ENCODE measurements at regions not wholly inside any gene's neighbourhood (a gene's known extent, or its start where the extent isn't known, plus 50 kb on each side); places are given as distances from the start of the nearest gene placed in this dataset.

- DNase-seq (ENCODE audit: low spot score): no peak
Observed at GRCh38 chr10:78616125-78616695, 452.6 kb upstream of the ZMIZ1 start.

- no peak for DNase-seq (ENCODE audit: low spot score)
Observed at GRCh38 chr10:78617115-78617514, 451.7 kb upstream of the ZMIZ1 start.

- no peak for DNase-seq (ENCODE audit: low spot score)
Observed at GRCh38 chr10:78617631-78618030, 451.1 kb upstream of the ZMIZ1 start.

DNA sequence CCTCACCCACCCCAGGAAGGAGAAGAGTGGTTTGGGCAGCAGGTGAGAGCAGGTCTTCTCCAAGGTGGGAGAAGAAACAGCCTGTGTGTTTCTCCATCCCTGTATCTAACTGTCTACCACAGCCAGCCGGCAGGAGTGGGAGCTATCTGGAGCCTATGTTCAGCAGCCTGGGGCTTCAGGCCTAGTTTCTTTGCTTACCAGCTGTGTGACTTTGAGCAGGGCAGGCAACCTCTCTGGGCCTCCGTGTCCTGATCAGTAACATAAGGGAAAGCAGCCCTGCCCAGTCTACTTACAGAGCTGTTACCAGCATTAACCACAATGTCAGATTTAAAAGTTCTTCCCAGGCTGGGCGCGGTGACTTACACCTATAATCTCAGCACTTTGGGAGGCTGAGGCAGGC lies 450.7 kb upstream of the ZMIZ1 start:
- no peak for DNase-seq (ENCODE audit: low spot score)

DNA sequence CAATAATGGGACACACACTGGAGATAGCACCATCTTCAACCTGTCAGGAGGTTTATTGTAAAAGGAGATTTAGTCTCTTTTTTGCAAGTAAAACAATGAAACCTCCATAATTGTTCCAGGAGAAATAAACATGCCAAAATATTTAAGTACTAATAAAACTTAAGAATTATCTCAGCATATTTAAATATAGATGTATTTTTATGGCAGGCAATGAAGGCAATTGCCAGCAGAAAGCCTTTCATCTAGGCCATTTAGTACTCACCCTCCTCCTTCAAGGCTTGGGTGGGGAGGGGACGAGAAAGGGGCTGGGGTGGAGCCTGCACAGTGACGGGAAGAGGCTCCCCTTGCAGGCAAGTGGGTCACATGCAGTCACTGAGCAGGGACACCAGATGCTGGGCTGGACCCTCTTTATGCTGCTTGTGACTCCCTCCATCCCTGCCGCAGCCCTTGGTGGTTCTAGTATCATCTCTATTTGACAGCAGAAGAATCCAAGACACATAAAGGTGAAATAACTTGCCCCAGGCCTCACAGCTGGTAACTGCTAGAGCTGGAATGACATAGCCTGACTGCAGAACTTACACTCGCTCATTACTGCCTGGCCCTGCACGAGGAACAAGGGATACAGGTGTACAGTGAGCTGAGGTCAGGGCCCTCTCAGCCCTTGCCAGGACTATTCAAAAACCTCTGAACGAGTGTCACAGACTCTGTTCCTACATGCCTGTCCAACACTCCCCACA lies 449.5 kb upstream of the ZMIZ1 start:
- no peak for DNase-seq (ENCODE audit: low spot score)

- DNase-seq (ENCODE audit: low spot score): no peak
Observed at GRCh38 chr10:78619896-78620295, 448.9 kb upstream of the ZMIZ1 start.

DNA sequence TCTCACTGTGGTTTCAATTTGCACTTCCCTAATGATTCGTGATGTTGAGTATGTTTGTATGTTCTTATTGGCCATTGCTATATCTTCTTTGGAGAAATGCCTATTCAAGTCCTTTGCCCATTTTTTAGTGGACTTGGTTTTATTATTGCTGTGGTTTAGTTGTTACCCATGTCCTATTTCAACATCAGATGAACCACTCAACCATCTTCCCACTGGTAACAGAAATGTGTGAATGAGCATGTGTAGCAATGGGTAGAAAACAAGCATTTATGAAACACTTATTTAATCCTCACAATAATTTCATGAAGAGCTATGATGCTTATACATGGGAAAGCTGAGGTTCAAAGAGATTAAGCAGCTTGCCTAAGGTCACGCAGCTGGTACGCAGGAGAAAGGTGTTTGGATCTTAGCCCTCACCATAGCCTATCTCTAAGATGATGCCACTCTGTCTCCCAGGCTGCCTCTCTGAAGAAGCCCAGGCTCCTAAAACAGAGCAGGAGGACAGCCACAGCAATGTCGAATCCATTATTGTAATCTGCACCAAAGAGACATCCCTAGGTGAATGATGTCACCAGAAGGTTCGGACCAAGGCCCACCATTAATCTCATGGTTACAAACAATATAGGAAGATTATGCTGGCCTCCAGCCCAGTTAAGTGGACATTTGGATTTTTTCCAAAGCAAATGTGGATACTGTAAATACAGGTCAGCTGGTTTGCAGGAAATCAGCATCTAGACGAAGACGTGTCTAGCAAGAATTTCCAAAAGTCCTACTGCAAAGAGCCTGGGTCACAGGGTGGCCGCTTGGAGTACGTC lies 447.6 kb upstream of the ZMIZ1 start:
- DNase-seq (ENCODE audit: low spot score): no peak

DNA sequence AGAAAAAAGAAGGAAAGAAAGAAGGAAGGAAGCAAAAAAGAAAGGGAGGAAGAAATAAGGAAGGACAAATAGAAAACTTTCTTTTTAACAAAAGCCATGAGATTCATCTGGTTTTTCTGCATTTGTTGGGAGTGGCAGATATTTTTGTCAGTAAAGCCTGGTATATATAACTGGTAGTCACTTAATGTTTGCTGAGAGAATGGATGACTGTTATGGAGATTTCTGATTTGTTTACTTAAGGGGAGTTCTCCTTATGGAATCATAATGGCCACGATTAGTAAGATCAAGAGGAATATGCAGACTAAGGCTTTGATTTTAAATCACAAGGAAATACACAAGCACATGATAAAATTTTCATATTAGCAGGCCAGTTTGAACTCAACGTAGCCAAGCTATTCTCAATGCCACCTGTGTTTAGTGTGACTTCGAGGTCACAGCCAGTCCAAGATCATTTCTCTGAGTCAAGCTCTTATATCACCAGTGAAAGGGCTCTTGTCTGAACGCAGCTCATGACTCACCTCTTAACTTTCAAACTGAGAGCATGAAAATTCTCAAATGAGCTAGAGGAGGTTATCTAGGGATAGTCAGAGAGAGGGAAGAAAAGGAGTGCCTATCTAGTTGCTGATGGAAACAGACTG lies 445.1 kb upstream of the ZMIZ1 start:
- DNase-seq (ENCODE audit: low spot score): peak; percentile 91

DNA sequence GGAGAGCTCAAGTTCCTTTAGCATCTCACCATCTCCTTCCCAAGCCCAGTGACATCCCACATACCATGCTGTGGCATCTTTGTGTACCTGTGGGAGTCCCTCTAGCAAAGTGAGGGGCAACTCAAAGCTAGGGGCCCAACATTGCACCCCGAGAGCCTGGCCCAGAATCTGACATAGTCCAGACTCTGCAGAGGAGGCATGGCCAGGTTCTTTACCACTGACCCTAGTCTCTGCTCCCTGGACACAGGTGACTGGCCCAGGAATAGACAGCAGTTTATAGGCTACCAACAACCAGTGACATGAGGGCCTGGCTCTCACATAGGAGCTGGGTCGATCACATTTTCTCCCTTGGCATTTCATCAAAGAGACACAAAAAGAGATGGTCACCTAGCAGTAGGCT lies 444.0 kb upstream of the ZMIZ1 start:
- DNase-seq (ENCODE audit: low spot score): no peak

DNA sequence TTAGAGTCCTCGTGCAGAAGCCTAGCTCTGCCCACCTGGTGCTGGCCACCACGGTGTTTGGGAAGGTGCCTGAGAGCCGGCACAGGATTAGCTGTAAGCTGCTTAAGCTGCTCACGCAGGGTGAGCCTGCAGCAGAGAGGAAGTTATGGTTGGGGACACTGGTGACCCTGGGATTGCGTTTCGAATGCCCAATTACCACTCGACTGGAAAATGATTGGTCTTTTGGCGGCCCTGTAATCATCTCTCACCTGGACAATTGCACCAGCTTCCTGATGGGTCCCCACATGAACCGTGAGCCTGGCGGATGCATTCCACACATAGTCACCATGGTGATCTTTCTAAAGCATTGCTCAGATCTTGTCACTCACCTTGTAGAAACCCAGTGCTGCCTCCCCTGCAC lies 442.3 kb upstream of the ZMIZ1 start:
- no peak for DNase-seq (ENCODE audit: low spot score)

DNA sequence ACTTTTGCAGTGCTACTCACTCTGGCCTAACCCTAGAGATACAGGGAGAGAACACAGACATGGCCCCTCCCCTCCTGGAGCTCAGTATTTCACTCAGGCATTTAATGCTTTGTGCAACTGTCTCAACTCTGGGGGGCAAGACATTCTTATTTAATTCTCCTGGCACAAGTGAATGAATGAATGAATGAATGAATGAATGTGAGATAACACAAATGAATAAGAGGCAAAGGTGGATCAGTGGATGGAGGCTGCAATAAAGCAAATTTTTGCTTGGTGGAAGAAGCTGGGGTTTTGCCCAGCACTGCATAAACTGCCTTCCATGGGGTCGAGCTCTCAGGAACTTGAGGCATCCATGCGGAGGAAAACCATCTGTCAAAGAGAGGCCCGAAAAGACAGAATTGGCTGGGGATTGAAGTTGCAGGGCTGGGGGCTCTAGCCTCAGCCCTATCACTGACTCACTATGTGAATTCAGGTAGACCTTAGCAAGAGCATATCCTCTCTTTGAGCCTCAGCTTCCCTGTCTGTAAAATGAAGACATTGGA lies 441.4 kb upstream of the ZMIZ1 start:
- DNase-seq (ENCODE audit: low spot score): no peak

DNA sequence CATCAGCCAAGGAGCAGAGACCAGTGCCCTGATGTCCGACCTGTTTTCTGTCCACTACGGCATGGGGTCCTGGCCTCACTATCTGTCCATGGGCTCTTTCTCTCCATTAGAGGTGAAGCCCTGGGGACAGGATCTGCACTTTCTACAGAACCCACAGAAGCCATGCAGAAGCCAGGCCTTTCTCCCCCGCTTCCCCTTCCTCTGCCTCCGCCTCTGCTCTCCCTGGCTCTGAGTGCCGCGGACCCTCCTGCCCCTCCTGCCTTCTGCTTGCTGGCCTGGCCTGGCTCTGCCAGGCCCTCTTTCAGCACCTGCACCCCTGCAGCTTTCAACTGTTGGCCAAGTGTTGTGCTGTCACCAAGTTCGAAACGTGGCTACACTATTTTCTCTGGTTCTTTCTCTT lies 439.8 kb upstream of the ZMIZ1 start:
- no peak for DNase-seq (ENCODE audit: low spot score)

DNA sequence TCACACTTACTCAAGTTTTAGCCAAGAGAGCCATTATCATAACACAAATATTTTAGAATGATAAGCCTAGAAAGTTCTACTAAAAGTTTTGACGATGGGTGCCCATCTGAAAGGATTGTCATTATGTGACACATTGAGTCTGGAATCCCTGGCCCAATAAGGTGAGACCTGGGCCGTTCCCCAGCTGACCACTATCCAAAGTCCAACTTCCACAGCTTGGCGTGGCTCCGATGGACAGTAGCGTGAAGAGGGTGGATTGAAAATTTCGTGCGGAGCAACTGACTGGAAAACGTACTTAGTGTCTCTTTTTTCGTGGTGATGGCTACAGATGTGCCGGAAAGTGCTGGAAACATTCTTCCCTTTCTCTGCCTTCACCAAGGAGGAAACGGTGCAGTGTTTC lies 439.0 kb upstream of the ZMIZ1 start:
- DNase-seq (ENCODE audit: low spot score): no peak

- peak; percentile 16 for DNase-seq (ENCODE audit: low spot score)
Observed at GRCh38 chr10:78630944-78631838, 437.6 kb upstream of the ZMIZ1 start.

DNA sequence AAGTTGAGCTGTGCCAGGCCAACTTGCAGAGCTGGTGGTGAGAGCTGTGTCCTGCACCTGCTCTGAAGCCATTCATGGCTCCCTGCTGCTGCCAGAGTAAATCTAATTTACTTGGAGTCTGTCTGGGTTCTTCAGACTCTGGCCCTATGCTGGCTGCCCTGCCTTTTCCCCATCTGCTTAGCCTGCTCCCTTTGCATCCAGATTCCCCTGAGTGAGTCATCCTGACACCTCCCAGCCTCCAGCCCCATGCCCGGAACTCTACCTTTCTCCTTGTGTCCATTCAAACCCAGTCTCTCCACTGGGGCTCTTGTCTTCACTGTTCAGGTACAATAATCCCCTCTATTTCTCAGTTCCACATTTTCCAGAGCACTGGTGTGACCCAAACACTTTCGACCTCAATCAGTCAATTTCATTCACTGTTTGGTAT lies 434.4 kb upstream of the ZMIZ1 start:
- peak; percentile 81 for DNase-seq (ENCODE audit: low spot score)

GRCh38 chr10:78634835-78635234 lies 433.9 kb upstream of the ZMIZ1 start:
- peak; percentile 78 for DNase-seq (ENCODE audit: low spot score)

DNA sequence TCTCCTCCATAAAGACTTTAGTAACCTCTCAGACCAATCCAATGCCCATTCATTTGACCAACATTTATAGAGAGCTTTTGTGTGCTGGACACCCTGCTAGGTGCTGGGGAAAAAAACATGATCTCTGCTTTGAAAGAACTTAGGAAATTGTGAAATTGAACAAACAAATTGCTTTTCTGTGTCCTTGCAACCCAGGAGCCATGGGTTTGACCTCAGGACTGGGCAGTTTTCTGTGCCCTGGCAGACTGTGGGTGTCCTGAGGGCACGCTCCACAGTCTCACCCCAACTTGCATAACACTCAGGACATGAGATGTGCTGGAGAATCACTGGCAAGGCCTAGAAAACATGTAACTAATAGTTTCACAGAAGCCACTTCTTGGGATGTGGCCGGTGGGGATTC lies 429.1 kb upstream of the ZMIZ1 start:
- no peak for DNase-seq (ENCODE audit: low spot score)

DNA sequence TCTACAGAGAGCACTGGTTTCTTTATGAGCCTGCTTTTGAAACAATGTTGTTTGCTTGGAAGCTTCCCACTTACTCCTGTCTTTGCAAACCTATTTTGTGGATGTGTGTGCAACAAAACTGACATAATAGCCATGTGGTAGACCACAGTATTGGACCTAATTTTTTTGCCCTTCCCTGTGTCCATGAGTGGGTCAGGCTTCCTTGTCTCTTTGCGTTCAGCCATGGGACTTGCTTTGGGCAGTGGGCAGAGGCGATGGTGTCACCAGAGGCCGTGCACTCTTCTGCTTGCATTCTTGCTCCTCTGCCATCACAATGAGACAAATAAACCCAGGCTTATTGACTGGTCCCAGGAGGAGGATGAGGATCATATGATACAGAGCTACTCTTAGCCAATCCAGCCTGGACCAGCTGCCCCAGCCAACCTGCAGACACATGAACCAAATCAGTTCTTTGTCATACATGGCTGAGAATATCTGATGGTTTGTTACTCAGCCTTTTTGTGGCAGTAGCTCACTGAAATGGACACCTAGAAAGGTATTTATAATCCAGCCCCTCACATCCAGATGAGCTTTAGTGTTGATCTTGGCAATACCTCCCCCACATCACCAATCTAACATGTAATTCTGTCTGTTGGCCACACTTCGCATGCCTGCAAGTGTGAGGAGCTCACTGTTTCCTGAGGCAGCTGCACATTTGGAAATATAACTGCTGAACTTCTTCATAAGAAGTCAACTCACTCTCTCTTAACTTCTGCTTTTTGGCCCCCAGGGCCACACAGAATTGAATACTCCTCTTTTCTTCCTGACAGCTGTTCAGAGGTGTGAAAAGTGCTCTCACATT lies 427.8 kb upstream of the ZMIZ1 start:
- DNase-seq (ENCODE audit: low spot score): no peak

DNA sequence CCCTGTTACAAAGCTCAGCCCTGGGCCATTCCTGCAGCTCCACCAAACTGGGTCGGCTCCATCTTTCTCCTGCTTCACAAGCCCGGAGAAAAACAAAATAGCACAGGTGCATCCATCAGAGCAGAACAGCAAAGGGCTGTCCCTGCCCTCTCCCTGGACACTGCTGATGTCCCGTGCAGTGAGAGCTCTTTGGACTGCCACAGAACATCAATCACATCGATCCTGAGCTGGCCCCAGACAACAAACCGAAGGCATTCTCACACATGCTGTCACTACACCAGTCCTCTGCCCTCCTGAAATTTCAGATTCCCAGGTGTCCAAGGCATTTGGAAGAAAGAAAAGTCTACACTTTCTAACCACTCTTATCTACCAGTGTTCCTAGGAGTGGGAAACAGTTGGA lies 427.1 kb upstream of the ZMIZ1 start:
- DNase-seq (ENCODE audit: low spot score): no peak

GRCh38 chr10:78642269-78642816 lies 426.4 kb upstream of the ZMIZ1 start:
- no peak for DNase-seq (ENCODE audit: low spot score)

All from A172 (cell line).